NCI-H2107 treated with DMSO at 0.1 percent for 48 hours (cell line): ENCODE measurements at regions not wholly inside any gene's neighbourhood (a gene's known extent, or its start where the extent isn't known, plus 50 kb on each side); places are given as distances from the start of the nearest gene placed in this dataset.

ENCODE experiments used
- DNase-seq: peaks from one replicate; lab custom pipeline; 2025; ENCODE audit not compliant: unreplicated experiment; lab: John Stamatoyannopoulos, UW

DNA sequence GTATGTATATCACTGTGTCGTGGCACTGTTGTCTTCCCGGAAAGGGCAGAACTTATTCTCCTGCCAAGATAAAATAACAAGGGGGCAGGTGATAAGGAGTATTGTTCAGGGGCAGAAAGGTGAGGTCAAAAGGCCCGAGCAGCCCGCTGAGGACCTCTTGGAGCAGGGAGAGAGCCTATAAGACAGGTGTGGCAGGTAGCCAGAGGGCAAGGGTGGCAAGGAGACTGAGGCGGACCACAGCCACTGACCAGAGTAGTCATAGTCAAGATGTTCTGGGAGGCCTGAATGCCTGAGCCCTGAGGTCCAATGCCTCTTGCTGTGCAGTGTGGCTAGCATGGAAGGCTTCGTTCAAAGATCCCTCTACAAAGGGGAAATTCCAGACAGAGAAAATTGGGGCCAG, 172.3 kb upstream of the CHRNA7 start:
- no peak for DNase-seq

DNA sequence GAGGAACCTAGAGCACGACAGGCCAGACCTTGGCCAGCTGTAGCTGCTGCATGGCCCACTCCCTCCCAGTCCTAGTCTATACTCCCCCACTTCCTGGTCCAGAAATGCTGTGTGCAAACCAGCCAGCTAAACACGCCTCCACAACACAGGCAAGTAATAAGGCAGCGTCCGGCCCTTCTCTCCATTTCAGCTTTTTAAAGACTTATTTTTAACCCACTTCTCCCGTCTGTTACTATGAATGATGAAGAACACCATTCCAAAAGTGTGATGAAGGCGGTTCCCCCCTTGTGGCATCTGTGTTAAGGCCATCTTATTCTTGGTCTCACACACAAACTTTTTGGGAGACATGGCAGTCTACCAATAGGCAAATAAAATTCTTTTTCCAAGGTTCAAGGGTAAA, 164.1 kb upstream of the CHRNA7 start:
- DNase-seq = no peak

GRCh38 chr15:31867536-31868442, 162.5 kb upstream of the CHRNA7 start:
- peak; percentile 7 for DNase-seq

GRCh38 chr15:31869686-31870307, 160.5 kb upstream of the CHRNA7 start:
- no peak for DNase-seq

DNA sequence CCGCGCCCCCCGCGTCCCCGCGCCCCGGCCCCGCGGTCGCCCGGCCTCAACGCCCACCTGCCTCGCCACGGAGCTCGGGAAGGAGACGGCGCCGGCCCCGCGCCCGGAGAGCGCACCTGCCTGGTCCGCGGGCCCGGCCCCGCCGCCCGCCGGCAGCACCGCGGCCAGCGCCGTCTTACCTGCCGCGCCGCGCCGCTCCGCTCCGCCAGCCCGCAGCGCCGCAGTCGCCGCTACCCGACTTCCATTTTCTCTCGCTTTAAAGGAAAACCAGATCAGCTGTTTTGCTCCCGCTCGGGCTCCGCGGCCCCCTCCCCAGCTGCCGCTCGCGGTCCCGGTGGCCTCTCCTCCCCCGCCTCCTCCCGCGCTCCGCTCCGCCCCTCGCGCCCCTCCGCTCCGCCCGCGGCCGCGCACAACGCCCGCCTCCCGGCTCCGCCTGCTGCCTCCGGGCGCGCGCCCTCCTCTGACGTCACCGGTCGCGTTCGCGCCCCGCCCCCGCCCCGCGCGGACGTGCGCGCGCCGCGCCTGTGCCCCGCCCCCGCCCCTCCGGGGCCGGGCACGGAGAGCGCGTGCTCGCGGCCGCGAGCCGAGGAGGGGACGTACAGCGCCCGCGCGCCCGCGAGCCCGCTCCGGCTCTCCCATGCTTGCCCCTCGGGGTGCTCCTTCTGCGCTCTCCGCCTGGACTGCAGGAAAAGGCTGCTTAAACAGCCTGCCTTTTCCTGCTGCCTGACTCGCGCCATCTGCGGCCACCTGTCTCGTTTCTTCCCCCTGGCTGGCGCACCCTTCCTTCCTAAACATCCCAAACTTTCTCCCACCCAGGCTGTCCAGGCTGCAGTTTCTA, 159.8 kb upstream of the CHRNA7 start, which contains the start of gene OTUD7A:
Gene OTUD7A, minus strand, starts transcription at position 346 of the 838 bp plus-strand sequence.
- peak; percentile 14 for DNase-seq

DNA sequence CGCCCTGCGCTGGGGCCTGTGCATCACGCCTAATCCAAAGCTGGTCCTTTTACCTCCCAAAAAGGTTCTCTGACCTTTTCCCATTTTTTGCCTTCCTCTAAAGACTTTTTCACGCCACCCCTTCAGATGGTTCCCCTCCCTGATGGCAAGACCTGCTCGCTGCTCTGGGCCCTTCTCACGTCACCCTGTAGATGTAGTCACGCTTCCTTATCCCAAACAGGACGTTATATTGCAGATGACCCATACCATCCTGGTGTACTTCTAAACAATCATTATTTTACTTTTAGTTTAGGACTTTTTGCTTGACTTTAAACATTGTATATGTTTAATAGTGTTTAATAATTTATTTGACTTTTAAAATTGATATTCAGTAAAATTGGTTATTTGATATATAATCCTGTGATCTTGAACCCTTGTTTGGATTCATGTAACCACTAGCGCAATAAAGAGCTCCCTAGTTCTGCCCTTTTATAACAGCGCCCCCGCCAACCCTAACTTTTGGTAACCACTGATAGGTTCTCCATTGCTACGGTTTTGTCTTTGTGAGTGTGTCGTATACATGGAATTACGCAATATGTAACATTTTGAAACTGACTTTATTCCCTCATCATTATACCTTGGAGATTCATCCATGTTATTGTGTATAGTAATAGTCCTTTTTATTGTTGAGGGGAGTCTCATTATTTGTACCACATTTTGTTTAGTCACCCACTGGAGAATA, 159.0 kb upstream of the CHRNA7 start:
- no peak for DNase-seq

DNA sequence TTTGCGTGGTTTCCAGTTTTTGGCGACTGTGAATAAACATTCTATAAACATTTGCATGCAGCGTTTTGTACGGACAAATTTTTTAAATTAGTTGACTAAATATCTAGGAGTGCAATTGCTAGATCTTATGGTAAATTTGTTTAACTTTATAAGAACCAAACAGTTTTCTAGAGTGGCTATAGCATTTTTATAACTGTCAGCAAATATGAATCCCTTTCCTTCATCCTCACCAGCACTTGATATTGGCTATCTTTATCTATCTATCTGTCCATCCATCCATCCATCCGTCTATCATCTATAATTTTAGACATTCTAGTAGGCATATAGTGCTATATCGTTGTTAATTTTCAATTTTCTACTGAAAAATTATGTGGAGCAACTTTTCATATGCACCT, 158.4 kb upstream of the CHRNA7 start:
- DNase-seq = no peak

GRCh38 chr15:31887246-31887645, 143.1 kb upstream of the CHRNA7 start:
- no peak for DNase-seq

DNA sequence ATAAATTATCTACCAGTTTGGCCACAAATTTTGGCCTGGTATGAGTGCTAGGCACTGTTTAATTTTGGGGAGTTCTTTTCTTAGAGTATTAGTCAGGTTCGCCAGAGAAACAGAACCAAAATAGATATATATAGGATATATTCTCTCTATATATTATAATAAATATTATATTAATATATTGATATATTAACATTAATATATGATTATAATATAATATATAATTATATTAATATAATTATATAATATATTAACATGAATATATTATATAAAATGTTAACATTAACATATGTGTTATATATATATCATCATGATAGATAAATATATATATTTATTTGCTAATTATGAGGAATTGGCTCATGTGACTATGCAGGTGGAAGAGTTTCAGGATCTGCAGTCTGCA, 137.8 kb upstream of the CHRNA7 start:
- DNase-seq = no peak

GRCh38 chr15:31893780-31894179, 136.5 kb upstream of the CHRNA7 start:
- no peak for DNase-seq

DNA sequence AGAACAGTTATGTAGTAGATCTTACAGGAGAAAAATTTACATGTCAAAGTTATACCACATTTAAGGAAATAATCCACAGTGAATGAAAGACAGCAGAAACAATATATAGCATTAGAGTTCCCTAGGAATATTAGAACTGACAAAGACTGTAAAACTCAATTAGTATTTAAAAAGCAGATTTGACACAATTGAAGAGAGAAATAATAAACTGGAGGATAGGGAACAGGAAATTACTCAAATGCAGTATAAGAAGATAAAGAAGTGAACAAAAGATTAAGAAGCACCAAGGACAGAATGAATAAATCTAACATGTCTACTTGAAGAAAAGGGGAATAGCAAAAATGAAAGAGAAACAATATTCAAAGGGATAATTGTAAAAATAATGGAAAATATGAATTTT, 132.6 kb upstream of the CHRNA7 start:
- no peak for DNase-seq

DNA sequence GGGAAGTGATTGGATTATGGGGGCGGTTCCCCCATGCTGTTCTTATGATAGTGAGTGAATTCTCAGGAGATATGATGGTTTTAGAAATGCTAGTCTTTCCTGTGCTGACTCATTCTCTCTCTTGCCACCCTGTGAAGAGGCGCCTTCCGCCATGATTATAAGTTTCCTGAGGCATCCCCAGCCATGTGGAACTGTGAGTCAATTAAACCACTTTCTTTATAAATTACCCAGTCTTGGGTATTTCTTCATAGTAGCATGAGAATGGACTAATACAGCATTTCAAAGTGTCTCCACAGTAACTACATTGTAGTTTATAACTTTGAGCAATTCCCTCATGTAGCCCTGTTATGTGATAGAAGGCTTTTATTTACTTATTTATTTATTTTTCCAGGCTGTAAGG, 128.8 kb upstream of the CHRNA7 start:
- no peak for DNase-seq

DNA sequence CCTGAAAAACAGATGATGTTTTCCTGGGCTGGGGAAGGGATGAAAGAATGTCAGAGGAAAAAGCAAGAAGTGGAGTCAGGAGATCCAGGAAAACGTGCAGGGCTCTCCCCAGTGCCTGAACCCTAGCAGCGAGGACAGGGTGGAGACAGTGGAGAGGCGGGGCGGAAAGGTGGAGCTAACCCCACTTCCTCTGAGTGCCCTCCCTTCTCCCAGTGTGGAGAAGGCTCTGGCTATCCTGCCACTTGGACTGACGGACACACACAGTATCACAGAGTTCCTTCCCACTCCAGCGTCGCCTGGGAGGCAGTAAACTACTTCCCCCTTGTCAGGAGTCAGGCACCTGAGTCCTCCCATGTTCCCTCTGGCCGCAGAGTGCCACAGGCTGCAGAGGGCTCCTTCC, 125.3 kb upstream of the CHRNA7 start:
- DNase-seq = no peak

DNA sequence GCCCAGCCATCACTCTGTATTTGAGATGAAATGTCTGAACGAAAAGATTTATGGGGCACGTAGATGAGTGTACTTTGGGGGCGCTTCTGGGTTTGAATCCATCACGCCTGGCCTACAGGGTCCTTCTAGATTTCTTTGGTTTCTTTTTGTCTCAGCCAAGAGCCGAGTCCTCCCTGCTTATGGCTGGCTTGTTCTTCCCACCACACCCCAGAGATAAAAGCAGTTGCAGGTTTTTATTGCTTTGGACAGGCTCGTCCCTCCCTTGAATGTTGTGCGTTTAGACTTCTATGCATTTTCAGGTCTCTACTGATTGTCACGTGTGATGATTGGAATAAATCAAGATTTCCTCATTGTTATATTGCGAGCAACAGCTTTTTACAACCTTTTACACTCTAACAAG, 104.8 kb upstream of the CHRNA7 start:
- DNase-seq = no peak

GRCh38 chr15:31930967-31931366, 99.3 kb upstream of the CHRNA7 start:
- no peak for DNase-seq

DNA sequence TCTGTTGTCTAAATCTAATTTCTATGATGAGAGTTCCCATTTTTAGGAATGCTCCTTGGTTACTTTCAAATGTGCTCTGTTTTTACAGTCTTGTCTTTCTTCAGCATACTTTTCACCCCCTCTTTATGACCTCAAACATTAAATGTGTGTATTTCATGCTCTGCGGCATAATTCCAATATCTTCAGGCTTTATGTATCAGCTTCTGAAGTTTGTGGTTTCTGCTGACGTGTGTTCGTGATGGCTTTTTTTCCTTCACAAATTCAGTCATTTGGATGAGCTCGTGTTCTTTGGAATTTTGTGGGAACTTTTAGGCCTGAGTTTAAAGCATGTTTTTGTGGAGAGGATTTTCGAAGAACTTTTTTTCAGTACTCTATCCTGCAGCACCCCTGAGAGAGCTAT, 97.7 kb upstream of the CHRNA7 start:
- DNase-seq = no peak

GRCh38 chr15:31934821-31935220, 95.5 kb upstream of the CHRNA7 start:
- DNase-seq = no peak

DNA sequence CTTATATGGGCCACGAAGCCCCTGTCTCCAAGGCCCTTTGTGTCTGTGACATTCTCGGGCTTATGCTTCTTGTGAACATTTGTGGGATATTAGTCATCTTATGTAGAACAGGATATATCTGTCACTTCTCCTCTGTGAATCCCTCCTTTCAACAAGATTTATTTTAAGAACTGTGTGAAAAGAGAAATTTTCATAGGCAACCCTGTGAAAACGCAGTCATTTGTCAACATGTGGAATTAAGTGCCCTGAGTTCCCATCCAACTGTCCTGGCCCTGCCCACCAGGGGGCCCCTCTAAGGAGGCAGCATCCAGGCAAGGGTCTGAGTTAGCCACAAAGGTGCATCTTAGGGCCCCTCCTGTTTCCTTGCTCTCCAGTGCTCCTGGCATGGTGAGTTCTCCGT, 76.8 kb upstream of the CHRNA7 start:
- no peak for DNase-seq

- no peak for DNase-seq
Observed at GRCh38 chr15:31954374-31955172, 75.7 kb upstream of the CHRNA7 start.

GRCh38 chr15:31955734-31956133, 74.6 kb upstream of the CHRNA7 start:
- DNase-seq = no peak
